ENCODE measurements at regions not wholly inside any gene's neighbourhood (a gene's known extent, or its start where the extent isn't known, plus 50 kb on each side); places are given as distances from the start of the nearest gene placed in this dataset.

DNA sequence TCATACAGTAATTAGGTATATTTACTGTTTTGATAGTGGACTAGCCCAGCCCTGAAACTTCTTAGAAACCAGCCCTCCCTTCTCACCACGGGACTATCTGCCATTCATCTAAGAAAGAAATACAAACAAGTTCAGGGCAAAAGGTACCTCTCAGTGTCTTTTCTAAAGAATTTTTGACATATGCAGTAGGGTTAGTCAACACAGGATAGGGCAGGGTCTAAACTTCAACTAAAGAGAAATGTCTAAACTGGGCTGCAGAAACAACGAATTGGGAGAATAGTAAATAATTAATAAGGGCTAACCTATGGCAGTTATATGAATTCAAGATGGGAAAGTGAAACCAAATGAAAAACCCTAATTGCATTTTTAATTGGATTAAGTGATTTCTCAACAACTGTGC lies 496.6 kb downstream of the INHBA start:
- POLR2A ChIA-PET (ENCODE audit: low non-redundant PET) = interaction anchor here (0.6 kb wide), 1 partner anchor 25 kb away, joined by 3 read pairs; no protein-coding TSS in a partner anchor

DNA sequence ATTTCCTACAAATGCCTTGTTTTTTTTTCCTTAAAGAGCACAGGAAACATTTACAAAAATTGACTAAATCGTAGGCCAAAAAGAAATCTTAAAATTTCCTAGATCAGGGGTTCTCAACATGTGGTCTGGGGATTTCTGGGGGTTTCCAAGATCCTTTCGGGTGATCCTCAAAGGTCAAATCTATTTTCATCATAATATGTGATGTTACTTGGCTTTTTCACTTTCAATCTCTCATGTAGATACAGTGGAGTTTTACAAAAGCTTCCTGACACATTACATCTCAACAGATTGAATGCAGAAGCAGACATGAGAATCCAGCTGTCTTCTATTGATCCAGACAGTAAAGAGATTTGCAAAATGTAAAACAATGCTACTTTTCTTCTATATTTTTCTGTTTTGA lies 497.3 kb downstream of the INHBA start:
- POLR2A ChIA-PET (ENCODE audit: low non-redundant PET) = no interaction called here
- TF ChIP-seq, protein P1, sequence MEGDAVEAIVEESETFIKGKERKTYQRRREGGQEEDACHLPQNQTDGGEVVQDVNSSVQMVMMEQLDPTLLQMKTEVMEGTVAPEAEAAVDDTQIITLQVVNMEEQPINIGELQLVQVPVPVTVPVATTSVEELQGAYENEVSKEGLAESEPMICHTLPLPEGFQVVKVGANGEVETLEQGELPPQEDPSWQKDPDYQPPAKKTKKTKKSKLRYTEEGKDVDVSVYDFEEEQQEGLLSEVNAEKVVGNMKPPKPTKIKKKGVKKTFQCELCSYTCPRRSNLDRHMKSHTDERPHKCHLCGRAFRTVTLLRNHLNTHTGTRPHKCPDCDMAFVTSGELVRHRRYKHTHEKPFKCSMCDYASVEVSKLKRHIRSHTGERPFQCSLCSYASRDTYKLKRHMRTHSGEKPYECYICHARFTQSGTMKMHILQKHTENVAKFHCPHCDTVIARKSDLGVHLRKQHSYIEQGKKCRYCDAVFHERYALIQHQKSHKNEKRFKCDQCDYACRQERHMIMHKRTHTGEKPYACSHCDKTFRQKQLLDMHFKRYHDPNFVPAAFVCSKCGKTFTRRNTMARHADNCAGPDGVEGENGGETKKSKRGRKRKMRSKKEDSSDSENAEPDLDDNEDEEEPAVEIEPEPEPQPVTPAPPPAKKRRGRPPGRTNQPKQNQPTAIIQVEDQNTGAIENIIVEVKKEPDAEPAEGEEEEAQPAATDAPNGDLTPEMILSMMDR (conservative IDR thresholded peaks at IDR 0.05; ENCODE audit: low read depth) = no peak
- no peak for DNase-seq (ENCODE audit: low spot score)
- CTCF ChIA-PET = no interaction called here
- no peak overlapping the region for H3K27ac ChIP-seq

More for the DNA sequence above, 496.6 kb downstream of the INHBA start:
- DNase-seq (ENCODE audit: low spot score) = no peak
- CTCF ChIA-PET = interaction anchor here (0.6 kb wide), 1 partner anchor 15 kb away, joined by 3 read pairs; no protein-coding TSS in a partner anchor
- no peak overlapping the region for H3K27ac ChIP-seq
- TF ChIP-seq, protein P1 (conservative IDR thresholded peaks at IDR 0.05; ENCODE audit: low read depth) = no peak

DNA sequence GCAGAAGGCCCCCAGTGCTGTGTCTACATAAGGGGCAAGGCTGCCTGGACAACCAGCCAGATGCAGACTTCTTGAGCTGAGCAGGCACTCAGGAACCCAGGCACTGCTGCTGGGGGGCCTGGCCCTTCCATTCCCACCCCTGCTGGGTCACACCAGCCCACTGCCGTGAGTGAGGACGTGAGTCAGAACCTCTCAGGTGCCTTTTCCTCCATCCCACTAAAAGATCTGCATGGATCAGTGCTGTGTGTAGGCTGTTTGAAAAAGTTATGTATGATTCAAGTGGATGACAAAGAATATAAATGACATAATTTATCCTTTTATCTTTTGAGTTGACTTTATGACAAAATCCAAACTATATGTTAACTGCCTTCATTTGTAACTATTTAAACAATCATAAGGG lies 499.3 kb downstream of the INHBA start:
- TF ChIP-seq, protein P1 (conservative IDR thresholded peaks at IDR 0.05; ENCODE audit: low read depth) = no peak
- CTCF ChIA-PET = no interaction called here
- no peak for DNase-seq (ENCODE audit: low spot score)
- no peak overlapping the region for H3K27ac ChIP-seq
- POLR2A ChIA-PET (ENCODE audit: low non-redundant PET) = no interaction called here

DNA sequence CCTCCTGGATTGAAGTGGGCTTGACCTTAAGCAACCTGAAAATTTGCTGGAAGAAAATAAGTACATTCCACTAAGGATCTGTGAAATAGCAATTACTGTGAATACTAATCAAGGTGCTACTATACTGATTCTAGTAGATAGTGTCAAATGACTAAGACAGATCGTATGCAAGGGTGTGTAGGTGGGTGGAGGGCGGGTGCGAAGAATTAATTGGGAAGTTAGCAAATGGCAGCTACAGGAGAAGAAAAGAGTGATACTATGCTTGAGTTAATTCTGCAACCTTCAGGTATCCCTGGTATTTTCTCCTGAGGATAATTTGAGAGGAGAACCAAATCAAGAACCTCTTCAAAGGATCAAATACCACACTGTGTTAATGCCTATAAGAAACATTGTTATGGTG lies 501.9 kb downstream of the INHBA start:
- ChIA-PET CTCF (interaction anchor here (0.6 kb wide), 1 partner anchor 374 kb away, joined by 3 read pairs; no protein-coding TSS in a partner anchor), POLR2A (ENCODE audit: low non-redundant PET) (no interaction called here)
- no peak for DNase-seq (ENCODE audit: low spot score)
- H3K27ac ChIP-seq = no peak overlapping the region
- TF ChIP-seq, protein P1 (conservative IDR thresholded peaks at IDR 0.05; ENCODE audit: low read depth) = no peak

DNA sequence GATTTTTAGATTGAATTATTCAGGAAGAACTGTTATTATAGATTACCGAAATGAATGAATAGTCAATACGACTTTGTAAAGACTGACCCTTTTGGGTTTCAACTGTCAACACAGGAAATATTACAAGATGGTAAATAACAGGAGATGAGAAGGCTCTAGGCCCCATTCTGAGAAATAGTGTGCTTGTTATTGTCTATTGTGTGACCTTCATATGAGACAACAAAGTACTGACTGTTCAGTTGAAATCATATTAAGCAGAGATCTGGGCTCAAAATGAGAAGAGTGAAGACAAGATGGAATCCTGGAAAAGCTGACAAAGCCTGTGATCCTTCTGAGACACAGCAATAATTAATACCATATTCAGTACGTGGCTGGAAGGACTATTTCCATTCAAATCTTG lies 503.8 kb downstream of the INHBA start:
- ChIA-PET CTCF (no interaction called here), POLR2A (ENCODE audit: low non-redundant PET) (no interaction called here)
- no peak overlapping the region for H3K27ac ChIP-seq
- TF ChIP-seq, protein P1 (conservative IDR thresholded peaks at IDR 0.05; ENCODE audit: low read depth) = no peak
- DNase-seq (ENCODE audit: low spot score) = no peak

DNA sequence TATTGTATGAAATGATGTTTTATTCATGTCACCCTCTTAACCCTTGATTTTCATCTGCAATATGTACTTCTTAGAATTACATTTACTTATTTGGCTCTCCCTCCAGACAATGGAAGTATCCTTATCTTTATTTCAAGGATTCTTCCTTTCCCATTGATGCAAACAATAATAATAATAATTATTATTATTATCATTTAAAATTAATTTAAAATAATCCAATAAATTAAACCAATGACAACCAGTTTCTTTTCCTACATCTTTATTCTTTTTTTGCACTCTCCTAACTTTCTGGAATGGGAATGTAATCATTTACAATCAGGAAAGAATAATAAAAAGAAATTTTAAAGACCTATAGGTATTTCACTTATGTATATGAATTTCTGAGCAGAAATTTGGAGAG lies 504.4 kb downstream of the INHBA start:
- DNase-seq (ENCODE audit: low spot score) = no peak
- ChIA-PET POLR2A (ENCODE audit: low non-redundant PET) (no interaction called here), CTCF (no interaction called here)

More for the DNA sequence above, 504.4 kb downstream of the INHBA start:
- H3K27ac ChIP-seq = no peak overlapping the region
- TF ChIP-seq, protein P1 (conservative IDR thresholded peaks at IDR 0.05; ENCODE audit: low read depth) = no peak
